ENCODE measurements at regions not wholly inside any gene's neighbourhood (a gene's known extent, or its start where the extent isn't known, plus 50 kb on each side); places are given as distances from the start of the nearest gene placed in this dataset.

GRCh38 chr1:59154401-59154800 is 142.5 kb upstream of the FGGY start:
- TF ChIP-seq ZNF274 (IDR thresholded peaks at IDR 0.05; ENCODE audit: low read depth, low read length) (no peak), YY1 (IDR thresholded peaks at IDR 0.05; ENCODE audit: insufficient read depth, insufficient read length) (no peak), SUZ12 (IDR thresholded peaks at IDR 0.05; ENCODE audit: extremely low read depth, insufficient read depth, insufficient read length) (no peak)
